Panc1 (cell line): ENCODE measurements at regions not wholly inside any gene's neighbourhood (a gene's known extent, or its start where the extent isn't known, plus 50 kb on each side); places are given as distances from the start of the nearest gene placed in this dataset.

Experiments
- POLR2AphosphoS5 ChIP-seq: IDR thresholded peaks from 2 replicates; pipeline ENCODE4 v1.6.1; 2012; ENCODE audit warnings: mild to moderate bottlenecking, low read depth, low read length, moderate library complexity
- SIN3A ChIP-seq: IDR thresholded peaks from 2 replicates; pipeline ENCODE4 v1.6.1; 2012; ENCODE audit warnings: low read depth, mild to moderate bottlenecking, low read length, moderate library complexity, borderline replicate concordance; ENCODE audit not compliant: insufficient read depth
- TCF7L2 ChIP-seq: IDR thresholded peaks from 2 replicates; pipeline ENCODE4 v1.6.1; 2011; ENCODE audit warnings: mild to moderate bottlenecking, low read depth, low read length, inconsistent platforms
- TF ChIP-seq, protein P1 (sequence below): fragments of 450-650 bp; IDR thresholded peaks from 2 replicates; pipeline ENCODE4 v1.5.1; 2017; ENCODE audit warnings: mild to moderate bottlenecking
- TF ChIP-seq, protein P2 (sequence below), 2 experiments: IDR thresholded peaks; 2 replicates each; pipeline ENCODE4 v1.6.1; 2011 to 2012; ENCODE audit warnings: low read depth in 2 of 2, control low read depth in 1 of 2, low read length in 1 of 2, mild to moderate bottlenecking in 1 of 2, moderate library complexity in 1 of 2; ENCODE audit not compliant: insufficient read depth in 1 of 2

DNA sequence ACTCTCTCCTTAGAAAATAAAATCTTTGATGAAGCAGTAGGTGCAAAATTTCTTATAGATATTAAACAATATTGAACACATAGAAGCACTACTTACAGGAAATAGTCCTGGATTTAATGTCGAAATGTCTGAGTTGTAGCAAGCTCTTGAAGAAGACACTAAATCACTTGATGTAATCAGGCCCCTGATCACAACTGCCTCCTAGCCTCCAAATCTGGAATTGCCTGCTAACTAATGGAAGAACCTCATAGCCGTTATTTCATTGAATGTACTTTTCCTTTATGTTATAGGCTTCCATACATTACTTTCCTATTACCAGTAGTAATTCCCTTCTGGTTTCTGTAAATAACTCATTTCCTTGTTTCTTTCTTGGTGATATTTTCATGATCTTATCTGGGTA, 675.7 kb upstream of the CHRM3 start:
- TF ChIP-seq, protein P1, sequence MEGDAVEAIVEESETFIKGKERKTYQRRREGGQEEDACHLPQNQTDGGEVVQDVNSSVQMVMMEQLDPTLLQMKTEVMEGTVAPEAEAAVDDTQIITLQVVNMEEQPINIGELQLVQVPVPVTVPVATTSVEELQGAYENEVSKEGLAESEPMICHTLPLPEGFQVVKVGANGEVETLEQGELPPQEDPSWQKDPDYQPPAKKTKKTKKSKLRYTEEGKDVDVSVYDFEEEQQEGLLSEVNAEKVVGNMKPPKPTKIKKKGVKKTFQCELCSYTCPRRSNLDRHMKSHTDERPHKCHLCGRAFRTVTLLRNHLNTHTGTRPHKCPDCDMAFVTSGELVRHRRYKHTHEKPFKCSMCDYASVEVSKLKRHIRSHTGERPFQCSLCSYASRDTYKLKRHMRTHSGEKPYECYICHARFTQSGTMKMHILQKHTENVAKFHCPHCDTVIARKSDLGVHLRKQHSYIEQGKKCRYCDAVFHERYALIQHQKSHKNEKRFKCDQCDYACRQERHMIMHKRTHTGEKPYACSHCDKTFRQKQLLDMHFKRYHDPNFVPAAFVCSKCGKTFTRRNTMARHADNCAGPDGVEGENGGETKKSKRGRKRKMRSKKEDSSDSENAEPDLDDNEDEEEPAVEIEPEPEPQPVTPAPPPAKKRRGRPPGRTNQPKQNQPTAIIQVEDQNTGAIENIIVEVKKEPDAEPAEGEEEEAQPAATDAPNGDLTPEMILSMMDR = no peak
- TF ChIP-seq POLR2AphosphoS5 = no peak
- TF ChIP-seq, protein P2, sequence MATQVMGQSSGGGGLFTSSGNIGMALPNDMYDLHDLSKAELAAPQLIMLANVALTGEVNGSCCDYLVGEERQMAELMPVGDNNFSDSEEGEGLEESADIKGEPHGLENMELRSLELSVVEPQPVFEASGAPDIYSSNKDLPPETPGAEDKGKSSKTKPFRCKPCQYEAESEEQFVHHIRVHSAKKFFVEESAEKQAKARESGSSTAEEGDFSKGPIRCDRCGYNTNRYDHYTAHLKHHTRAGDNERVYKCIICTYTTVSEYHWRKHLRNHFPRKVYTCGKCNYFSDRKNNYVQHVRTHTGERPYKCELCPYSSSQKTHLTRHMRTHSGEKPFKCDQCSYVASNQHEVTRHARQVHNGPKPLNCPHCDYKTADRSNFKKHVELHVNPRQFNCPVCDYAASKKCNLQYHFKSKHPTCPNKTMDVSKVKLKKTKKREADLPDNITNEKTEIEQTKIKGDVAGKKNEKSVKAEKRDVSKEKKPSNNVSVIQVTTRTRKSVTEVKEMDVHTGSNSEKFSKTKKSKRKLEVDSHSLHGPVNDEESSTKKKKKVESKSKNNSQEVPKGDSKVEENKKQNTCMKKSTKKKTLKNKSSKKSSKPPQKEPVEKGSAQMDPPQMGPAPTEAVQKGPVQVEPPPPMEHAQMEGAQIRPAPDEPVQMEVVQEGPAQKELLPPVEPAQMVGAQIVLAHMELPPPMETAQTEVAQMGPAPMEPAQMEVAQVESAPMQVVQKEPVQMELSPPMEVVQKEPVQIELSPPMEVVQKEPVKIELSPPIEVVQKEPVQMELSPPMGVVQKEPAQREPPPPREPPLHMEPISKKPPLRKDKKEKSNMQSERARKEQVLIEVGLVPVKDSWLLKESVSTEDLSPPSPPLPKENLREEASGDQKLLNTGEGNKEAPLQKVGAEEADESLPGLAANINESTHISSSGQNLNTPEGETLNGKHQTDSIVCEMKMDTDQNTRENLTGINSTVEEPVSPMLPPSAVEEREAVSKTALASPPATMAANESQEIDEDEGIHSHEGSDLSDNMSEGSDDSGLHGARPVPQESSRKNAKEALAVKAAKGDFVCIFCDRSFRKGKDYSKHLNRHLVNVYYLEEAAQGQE (IDR thresholded peaks at IDR 0.05; ENCODE audit: insufficient read depth in 1 of 2, low read depth in 2 of 2, low read length in 1 of 2) = no peak
- no peak for TF ChIP-seq TCF7L2
- TF ChIP-seq SIN3A = no peak
